ENCODE measurements at regions not wholly inside any gene's neighbourhood (a gene's known extent, or its start where the extent isn't known, plus 50 kb on each side); places are given as distances from the start of the nearest gene placed in this dataset.

DNA sequence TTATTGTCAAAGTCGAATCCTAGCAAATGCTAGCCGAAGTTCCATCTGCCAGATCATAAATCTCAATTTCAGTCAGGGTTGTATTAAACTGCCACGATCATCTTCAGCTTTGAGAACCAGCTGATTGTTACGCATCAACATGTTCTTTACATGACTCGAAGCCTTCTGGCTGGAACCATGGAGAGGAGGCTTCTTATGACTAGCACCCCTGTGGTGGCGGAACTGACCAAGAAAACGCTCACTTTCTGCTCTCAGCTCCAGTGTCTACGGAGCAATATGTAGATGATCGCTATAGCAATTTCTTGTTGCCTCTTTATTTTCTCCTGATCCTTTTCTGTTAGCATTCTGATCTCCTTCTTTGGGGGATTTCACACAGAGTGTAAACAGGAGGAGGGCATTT, 479.4 kb upstream of the SLC35B3 start:
- no peak overlapping the region for H3K4me3 ChIP-seq (ENCODE audit: low read length)
- no peak for DNase-seq (ENCODE audit: low read depth)
- TF ChIP-seq, protein P1, sequence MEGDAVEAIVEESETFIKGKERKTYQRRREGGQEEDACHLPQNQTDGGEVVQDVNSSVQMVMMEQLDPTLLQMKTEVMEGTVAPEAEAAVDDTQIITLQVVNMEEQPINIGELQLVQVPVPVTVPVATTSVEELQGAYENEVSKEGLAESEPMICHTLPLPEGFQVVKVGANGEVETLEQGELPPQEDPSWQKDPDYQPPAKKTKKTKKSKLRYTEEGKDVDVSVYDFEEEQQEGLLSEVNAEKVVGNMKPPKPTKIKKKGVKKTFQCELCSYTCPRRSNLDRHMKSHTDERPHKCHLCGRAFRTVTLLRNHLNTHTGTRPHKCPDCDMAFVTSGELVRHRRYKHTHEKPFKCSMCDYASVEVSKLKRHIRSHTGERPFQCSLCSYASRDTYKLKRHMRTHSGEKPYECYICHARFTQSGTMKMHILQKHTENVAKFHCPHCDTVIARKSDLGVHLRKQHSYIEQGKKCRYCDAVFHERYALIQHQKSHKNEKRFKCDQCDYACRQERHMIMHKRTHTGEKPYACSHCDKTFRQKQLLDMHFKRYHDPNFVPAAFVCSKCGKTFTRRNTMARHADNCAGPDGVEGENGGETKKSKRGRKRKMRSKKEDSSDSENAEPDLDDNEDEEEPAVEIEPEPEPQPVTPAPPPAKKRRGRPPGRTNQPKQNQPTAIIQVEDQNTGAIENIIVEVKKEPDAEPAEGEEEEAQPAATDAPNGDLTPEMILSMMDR (conservative IDR thresholded peaks at IDR 0.05; ENCODE audit: low read length) = no peak

DNA sequence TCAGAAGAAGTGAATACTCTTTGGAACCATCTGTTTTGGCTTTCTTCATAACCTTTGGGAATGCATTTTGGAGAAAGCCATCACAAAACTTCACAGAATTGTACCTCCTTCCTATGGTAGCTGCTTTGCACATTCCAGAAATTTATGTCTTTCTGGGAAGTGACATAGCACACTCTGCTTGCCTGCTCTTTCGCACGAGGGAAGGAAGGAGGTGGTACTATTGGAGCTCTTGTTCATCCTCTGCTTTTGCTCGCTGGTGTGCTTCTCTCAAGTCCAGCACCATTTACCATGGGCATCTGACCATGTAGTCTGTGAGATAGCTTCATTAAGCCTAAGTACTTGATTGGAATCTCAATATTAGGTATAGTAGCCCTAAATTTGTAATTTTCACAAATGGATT, 473.3 kb upstream of the SLC35B3 start:
- no peak for DNase-seq (ENCODE audit: low read depth)
- TF ChIP-seq, protein P1 (conservative IDR thresholded peaks at IDR 0.05; ENCODE audit: low read length) = no peak
- no peak overlapping the region for H3K4me3 ChIP-seq (ENCODE audit: low read length)

DNA sequence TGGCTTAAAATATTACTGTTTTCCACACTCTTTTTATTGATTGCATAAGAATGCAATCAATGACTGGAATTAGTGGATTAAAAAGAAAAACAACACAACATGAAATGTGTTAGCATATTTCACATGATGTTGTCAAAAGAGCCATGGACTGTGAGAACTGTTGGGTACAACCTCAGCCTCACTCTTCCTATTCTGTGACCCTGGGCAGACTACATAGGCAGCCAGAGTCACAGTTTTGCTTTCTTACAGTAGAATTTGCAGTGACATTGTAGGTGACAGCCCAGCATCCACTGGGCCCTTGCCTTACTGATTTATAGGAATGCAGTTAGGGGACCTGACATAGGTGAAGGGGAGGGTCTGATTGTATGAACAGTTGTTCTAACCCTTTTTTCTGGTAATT, 471.4 kb upstream of the SLC35B3 start:
- DNase-seq (ENCODE audit: low read depth) = no peak
- no peak overlapping the region for H3K4me3 ChIP-seq (ENCODE audit: low read length)
- TF ChIP-seq, protein P1 (conservative IDR thresholded peaks at IDR 0.05; ENCODE audit: low read length) = no peak

DNA sequence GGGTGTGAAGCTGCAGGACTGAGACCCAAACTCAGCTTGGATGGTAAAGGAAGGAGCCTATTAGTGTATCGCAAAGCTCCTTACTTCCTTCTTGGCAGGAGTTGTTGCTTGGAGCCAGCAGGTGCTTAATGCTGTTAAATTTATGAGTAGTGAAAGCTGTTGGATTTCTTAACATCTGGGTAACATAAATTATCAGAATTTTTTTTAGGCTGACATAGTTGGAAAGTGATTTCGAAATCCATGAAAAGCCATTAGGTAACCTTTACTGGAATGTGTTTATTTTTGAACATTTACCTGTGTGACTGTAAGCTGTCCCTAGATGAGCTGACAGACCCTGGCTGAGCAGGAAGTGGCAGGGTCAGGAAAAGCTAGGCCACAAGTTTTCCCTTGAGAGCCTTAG, 470.4 kb upstream of the SLC35B3 start:
- no peak overlapping the region for H3K4me3 ChIP-seq (ENCODE audit: low read length)
- no peak for DNase-seq (ENCODE audit: low read depth)
- TF ChIP-seq, protein P1 (conservative IDR thresholded peaks at IDR 0.05; ENCODE audit: low read length) = no peak

DNA sequence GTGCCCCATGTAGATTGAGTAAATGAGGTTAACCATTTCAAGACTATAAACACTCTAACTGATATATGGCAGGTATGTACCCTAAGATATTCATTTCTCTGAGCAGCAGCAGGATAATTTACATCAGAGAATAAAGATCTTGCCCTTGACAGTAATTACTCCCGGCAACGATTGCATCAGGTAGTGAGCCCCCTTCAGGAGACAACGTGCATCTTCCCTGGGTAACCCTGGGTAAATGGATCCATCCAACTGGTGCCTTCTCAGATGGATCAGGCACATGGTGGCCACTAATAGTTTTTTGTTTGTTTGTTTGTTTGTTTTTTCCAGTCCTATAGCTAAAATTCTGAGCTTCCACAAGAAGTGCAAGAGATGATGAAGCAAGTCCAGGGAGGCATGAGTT, 469.4 kb upstream of the SLC35B3 start:
- no peak overlapping the region for H3K4me3 ChIP-seq (ENCODE audit: low read length)
- no peak for DNase-seq (ENCODE audit: low read depth)
- TF ChIP-seq, protein P1 (conservative IDR thresholded peaks at IDR 0.05; ENCODE audit: low read length) = no peak

DNA sequence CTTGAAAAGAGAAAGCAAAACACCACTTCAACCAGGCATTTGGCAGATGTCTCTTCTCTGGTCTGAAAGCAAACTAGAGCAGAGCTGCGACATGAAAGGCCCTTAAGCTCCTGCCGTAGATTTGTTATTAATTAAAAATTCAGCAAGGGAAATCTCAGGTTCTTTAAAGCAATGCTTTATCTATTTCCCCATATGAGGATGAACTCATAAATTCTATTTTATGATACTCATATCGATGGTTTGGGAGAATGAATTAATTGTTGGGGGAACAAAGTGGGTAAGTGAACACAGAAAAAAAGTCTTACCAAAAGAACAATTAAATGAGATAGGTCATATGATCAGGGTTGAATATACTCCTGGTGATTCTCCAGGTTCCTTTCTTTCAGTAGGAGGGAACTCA, 464.7 kb upstream of the SLC35B3 start:
- H3K4me3 ChIP-seq (ENCODE audit: low read length) = no peak overlapping the region
- TF ChIP-seq, protein P1 (conservative IDR thresholded peaks at IDR 0.05; ENCODE audit: low read length) = no peak
- DNase-seq (ENCODE audit: low read depth) = no peak

DNA sequence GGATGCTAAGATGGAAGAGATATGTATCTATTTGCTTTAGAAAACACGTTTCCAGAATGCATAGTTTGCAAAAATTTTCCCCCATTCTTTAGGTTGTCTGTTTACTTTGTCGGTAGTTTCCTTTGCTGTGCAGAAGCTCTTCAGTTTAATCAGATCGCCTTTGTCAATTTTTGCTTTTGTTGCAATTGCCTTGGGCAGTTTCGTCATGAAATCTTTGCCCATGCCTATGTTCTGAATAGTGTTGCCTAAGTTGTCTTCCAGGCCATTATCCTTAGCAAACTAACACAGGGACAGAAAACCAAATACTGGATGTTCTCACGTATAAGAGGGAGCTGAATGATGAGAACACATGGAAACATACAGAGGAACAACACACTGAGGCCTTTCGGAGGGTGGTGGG, 454.2 kb upstream of the SLC35B3 start:
- no peak for DNase-seq (ENCODE audit: low read depth)
- no peak overlapping the region for H3K4me3 ChIP-seq (ENCODE audit: low read length)
- TF ChIP-seq, protein P1 (conservative IDR thresholded peaks at IDR 0.05; ENCODE audit: low read length) = no peak

Measured in AG10803 (cell line).